ENCODE measurements at regions not wholly inside any gene's neighbourhood (a gene's known extent, or its start where the extent isn't known, plus 50 kb on each side); places are given as distances from the start of the nearest gene placed in this dataset.
"Not testable (repeated sequence)": the region's sequence is repeated elsewhere in the genome, so short reads cannot be mapped to it uniquely, and the experiment has no call there.

DNA sequence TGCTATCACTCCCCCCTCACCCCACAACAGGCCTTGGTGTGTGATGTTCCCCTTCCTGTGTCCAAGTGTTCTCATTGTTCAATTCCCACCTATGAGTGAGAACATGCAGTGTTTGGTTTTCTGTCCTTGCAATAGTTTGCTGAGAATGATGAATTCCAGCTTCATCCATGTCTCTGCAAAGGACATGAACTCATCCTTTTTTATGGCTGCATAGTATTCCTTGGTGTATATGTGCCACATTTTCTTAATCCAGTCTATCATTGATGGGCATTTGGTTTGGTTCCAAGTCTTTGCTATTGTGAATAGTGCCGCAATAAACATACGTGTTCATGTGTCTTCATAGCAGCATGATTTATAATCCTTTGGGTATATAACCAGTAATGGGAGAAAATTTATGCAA lies 106.0 kb upstream of the ESX1 start:
- not testable (repeated sequence) for ATAC-seq (replicated peaks; ENCODE audit: extremely low read depth, poor library complexity, severe bottlenecking); H3K4me3 Mint-ChIP-seq; H3K36me3 Mint-ChIP-seq (ENCODE audit: insufficient read depth); DNase-seq (ENCODE audit: low spot score in 2 of 2); H3K4me1 Mint-ChIP-seq; H3K27me3 Mint-ChIP-seq; H3K27ac Mint-ChIP-seq (ENCODE audit: low read depth); H3K9me3 Mint-ChIP-seq

DNA sequence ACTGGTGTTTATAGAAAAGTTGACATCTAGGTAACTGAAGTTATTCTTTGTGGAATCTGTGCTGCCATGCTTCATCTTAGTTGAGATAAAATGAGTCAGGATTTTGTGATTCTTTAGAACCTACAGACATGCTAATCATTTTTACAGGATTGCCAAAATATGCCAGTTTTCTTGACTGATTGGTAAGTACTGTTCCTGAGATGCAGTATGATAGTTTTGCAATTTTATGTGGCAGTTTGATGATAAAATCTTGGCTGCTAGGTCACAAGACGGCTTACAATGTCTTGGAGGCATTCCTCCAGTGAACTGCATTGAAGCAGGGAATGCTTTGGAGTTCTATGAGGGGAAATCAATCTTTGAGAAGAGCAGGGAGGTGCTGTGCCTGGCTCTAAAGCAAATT lies 104.4 kb upstream of the ESX1 start:
- no peak for DNase-seq (ENCODE audit: low spot score in 2 of 2)
- Mint-ChIP-seq H3K9me3 (no peaks in the 10 kb centered on the region), H3K27ac (ENCODE audit: low read depth) (no peak overlapping the region), H3K4me3 (no peak overlapping the region), H3K36me3 (ENCODE audit: insufficient read depth) (no peaks in the 10 kb centered on the region), H3K4me1 (no peaks in the 10 kb centered on the region), H3K27me3 (peaks cover 7% of the 10 kb centered on the region)
- ATAC-seq (replicated peaks; ENCODE audit: extremely low read depth, poor library complexity, severe bottlenecking) = no peak

DNA sequence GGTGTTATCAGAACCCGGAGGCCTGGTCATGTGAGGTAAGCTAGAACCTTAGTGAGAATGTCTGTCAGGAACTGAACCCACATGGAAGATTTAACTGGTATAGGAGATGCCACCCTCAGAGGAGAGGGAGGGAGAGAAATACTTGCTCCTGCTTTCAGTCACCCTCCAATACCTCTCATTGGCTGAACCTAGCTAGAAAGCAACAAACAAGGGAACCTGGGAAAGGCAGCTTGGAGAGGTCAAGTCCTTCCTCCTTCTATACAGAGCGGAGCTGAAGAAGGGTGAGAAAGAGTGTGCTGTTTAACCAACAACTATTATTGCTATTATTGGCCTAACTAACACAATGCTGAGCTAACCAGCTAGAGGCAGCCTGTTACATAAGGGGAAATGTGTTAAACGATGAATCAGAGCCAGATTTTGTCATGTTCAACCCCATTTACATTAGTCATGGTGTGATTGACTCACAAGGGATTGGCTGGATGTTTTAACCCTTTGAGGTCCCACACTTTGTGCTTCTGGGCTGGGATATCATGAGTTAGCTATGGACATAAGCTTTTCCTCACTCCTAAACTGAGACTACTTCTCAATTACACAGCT lies 96.5 kb upstream of the ESX1 start:
- Mint-ChIP-seq H3K4me3 (no peak overlapping the region), H3K4me1 (no peaks in the 10 kb centered on the region), H3K36me3 (ENCODE audit: insufficient read depth) (no peaks in the 10 kb centered on the region), H3K27ac (ENCODE audit: low read depth) (no peak overlapping the region), H3K9me3 (no peaks in the 10 kb centered on the region), H3K27me3 (peaks cover 8% of the 10 kb centered on the region)
- DNase-seq (ENCODE audit: low spot score in 2 of 2) (no peak), ATAC-seq (replicated peaks; ENCODE audit: extremely low read depth, poor library complexity, severe bottlenecking) (no peak)

- peaks cover 8% of the 10 kb centered on the region for H3K27me3 Mint-ChIP-seq
- peaks cover 4% of the 10 kb centered on the region for H3K4me1 Mint-ChIP-seq
- H3K9me3 Mint-ChIP-seq = no peaks in the 10 kb centered on the region
- no peak overlapping the region for H3K27ac Mint-ChIP-seq (ENCODE audit: low read depth)
- ATAC-seq (replicated peaks; ENCODE audit: extremely low read depth, poor library complexity, severe bottlenecking) (no peak), DNase-seq (ENCODE audit: low spot score in 2 of 2) (no peak)
- H3K36me3 Mint-ChIP-seq (ENCODE audit: insufficient read depth) = no peaks in the 10 kb centered on the region
- no peak overlapping the region for H3K4me3 Mint-ChIP-seq
Observed at GRCh38 chrX:104347860-104348259, 93.1 kb upstream of the ESX1 start.

DNA sequence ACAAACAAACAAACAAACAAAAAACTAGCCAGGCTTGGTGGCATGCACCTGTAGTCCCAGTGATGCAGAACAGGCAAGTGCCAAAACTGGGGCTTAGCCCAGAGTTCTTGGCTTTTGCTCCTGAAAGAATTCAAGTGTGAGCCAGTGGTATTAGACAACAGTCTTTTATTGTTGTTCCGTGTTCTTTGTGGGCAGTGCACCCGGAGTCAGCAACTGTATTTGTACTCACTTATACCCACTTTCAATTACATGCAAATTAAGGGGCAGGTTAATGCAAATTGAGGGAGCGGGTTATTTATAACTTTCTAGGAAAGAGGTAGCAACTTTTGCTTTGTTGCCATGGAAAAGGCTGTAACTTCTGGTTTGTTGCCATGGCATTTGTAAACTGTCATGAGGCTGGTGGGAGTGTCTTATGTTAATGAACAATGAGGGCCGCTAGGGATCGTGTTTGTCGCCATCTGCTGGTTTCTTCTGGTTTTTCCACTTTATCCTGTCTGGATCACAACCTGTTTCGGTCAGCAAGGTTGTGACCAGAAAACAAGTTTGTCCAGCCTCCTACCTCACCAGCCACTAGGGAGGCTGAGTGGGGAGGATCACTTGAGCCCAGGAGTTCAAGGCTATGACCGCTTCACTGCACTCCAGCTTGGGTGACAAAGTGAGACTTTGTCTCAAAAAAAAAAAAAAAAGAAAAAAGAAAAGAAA lies 88.8 kb upstream of the ESX1 start:
- Mint-ChIP-seq H3K27me3 (no peaks in the 10 kb centered on the region), H3K9me3 (no peaks in the 10 kb centered on the region), H3K36me3 (ENCODE audit: insufficient read depth) (no peaks in the 10 kb centered on the region), H3K27ac (ENCODE audit: low read depth) (no peak overlapping the region), H3K4me1 (peaks cover 4% of the 10 kb centered on the region), H3K4me3 (no peak overlapping the region)
- DNase-seq (ENCODE audit: low spot score in 2 of 2) = peak in 1 of 2 donors; percentile 13
- no peak for ATAC-seq (replicated peaks; ENCODE audit: extremely low read depth, poor library complexity, severe bottlenecking)

DNA sequence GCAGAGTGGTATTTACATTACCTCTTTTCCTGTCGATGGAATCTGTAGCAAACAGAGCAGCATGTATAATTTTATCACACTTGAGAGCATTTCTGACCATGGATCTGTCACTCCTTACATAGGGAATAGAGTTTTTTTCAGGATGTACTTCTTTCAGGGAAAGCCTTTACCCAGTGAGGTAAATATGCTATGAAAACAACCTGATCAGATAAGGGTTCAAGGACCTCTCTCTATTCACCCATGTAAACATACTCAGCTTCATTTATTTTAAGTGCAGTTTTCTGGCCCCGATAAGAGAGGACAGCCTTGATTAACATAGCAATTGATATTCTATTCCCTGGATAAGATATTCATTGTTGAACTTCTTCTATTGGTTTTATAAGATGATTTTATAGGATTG lies 87.3 kb upstream of the ESX1 start:
- Mint-ChIP-seq H3K4me1 (peaks cover 4% of the 10 kb centered on the region), H3K27me3 (no peaks in the 10 kb centered on the region), H3K27ac (ENCODE audit: low read depth) (no peak overlapping the region), H3K4me3 (no peak overlapping the region), H3K9me3 (no peaks in the 10 kb centered on the region), H3K36me3 (ENCODE audit: insufficient read depth) (no peaks in the 10 kb centered on the region)
- ATAC-seq (replicated peaks; ENCODE audit: extremely low read depth, poor library complexity, severe bottlenecking) = no peak
- no peak for DNase-seq (ENCODE audit: low spot score in 2 of 2)

- Mint-ChIP-seq H3K4me1 (no peaks in the 10 kb centered on the region), H3K27me3 (no peaks in the 10 kb centered on the region), H3K4me3 (no peak overlapping the region), H3K36me3 (ENCODE audit: insufficient read depth) (no peaks in the 10 kb centered on the region), H3K9me3 (no peaks in the 10 kb centered on the region), H3K27ac (ENCODE audit: low read depth) (no peak overlapping the region)
- no peak for ATAC-seq (replicated peaks; ENCODE audit: extremely low read depth, poor library complexity, severe bottlenecking)
- no peak for DNase-seq (ENCODE audit: low spot score in 2 of 2)
Observed at GRCh38 chrX:104335756-104336155, 81.0 kb upstream of the ESX1 start.

DNA sequence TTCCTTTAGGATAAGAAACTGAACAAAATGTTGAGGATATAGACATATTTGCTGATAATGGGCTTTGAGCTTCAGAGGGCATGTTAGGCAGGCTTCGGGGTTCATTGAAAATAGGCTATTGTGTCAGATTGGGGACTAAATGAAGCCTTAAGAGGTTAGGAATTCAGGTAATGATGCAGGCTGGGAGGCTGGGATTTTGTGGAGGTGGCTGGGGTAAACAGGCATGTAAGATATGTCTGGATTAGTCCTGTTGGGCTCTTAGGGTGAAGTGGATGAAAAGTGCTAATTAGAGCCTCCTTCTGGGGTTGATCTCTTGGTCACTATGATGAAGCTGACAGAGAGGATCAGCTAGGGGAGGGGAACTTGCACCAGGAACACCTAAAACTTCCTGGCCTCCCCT lies 80.2 kb upstream of the ESX1 start:
- no peak for ATAC-seq (replicated peaks; ENCODE audit: extremely low read depth, poor library complexity, severe bottlenecking)
- H3K27ac Mint-ChIP-seq (ENCODE audit: low read depth) = no peak overlapping the region
- H3K9me3 Mint-ChIP-seq = no peaks in the 10 kb centered on the region
- H3K36me3 Mint-ChIP-seq (ENCODE audit: insufficient read depth) = no peaks in the 10 kb centered on the region
- no peak overlapping the region for H3K4me3 Mint-ChIP-seq
- DNase-seq (ENCODE audit: low spot score in 2 of 2) = no peak
- H3K4me1 Mint-ChIP-seq = no peaks in the 10 kb centered on the region
- H3K27me3 Mint-ChIP-seq = no peaks in the 10 kb centered on the region

DNA sequence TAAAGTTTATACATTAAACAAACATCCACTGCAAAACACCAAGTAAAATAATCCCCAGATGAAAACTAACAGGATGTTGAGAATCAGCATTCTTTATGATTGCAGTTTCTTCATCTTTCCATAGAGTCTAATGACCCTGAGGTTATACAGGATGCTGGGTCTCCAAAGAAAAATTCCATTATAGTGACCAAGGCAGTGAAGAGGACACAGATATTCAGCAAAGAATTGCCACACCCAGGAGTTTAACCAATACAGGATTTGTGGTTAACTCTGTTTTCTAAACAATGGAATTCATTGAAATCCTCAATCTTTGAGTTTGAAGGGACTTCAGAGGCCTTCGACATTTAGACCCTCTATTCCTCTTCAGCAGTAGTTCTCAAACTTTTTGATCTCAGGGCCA lies 76.2 kb upstream of the ESX1 start:
- Mint-ChIP-seq H3K27me3 (no peaks in the 10 kb centered on the region), H3K4me3 (no peak overlapping the region), H3K9me3 (no peaks in the 10 kb centered on the region), H3K36me3 (ENCODE audit: insufficient read depth) (no peaks in the 10 kb centered on the region), H3K27ac (ENCODE audit: low read depth) (no peak overlapping the region), H3K4me1 (no peaks in the 10 kb centered on the region)
- DNase-seq (ENCODE audit: low spot score in 2 of 2) = no peak
- no peak for ATAC-seq (replicated peaks; ENCODE audit: extremely low read depth, poor library complexity, severe bottlenecking)

DNA sequence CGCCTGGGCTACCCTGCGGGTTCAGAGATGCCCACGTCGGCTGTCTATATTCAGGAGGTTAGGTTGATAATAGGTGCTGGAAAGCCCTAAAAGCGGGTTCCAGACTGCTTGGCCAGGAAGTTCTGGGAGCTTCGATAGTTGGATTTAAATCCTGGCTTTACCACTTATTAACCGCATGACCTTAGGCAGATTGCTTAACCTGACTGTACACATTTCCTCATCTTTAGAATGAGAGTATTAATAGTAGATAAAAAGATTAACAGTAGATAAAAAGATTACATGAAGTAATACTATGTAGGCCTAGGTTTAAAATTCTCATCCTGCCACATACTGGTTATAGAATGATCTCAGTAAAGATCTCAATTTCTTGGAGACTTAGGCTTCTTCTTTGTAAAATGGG lies 75.0 kb upstream of the ESX1 start:
- DNase-seq (ENCODE audit: low spot score in 2 of 2) (no peak), ATAC-seq (replicated peaks; ENCODE audit: extremely low read depth, poor library complexity, severe bottlenecking) (no peak)
- no peak overlapping the region for H3K27ac Mint-ChIP-seq (ENCODE audit: low read depth)
- no peak overlapping the region for H3K4me3 Mint-ChIP-seq
- no peaks in the 10 kb centered on the region for H3K9me3 Mint-ChIP-seq
- H3K36me3 Mint-ChIP-seq (ENCODE audit: insufficient read depth) = no peaks in the 10 kb centered on the region
- H3K4me1 Mint-ChIP-seq = no peaks in the 10 kb centered on the region
- no peaks in the 10 kb centered on the region for H3K27me3 Mint-ChIP-seq

- Mint-ChIP-seq H3K4me3 (no peak overlapping the region), H3K9me3 (no peaks in the 10 kb centered on the region), H3K4me1 (no peaks in the 10 kb centered on the region), H3K36me3 (ENCODE audit: insufficient read depth) (no peaks in the 10 kb centered on the region), H3K27me3 (no peaks in the 10 kb centered on the region), H3K27ac (ENCODE audit: low read depth) (no peak overlapping the region)
- DNase-seq (ENCODE audit: low spot score in 2 of 2) (no peak), ATAC-seq (replicated peaks; ENCODE audit: extremely low read depth, poor library complexity, severe bottlenecking) (no peak)
Observed at GRCh38 chrX:104325213-104325585, 70.5 kb upstream of the ESX1 start.

GRCh38 chrX:104324461-104325212 lies 69.9 kb upstream of the ESX1 start:
- H3K36me3 Mint-ChIP-seq (ENCODE audit: insufficient read depth) = no peaks in the 10 kb centered on the region
- no peaks in the 10 kb centered on the region for H3K27me3 Mint-ChIP-seq
- DNase-seq (ENCODE audit: low spot score in 2 of 2) = no peak

GRCh38 chrX:104319346-104319745 lies 64.6 kb upstream of the ESX1 start:
- ATAC-seq (replicated peaks; ENCODE audit: extremely low read depth, poor library complexity, severe bottlenecking) = no peak
- Mint-ChIP-seq H3K36me3 (ENCODE audit: insufficient read depth) (no peaks in the 10 kb centered on the region), H3K27me3 (peaks cover 11% of the 10 kb centered on the region), H3K4me3 (no peak overlapping the region), H3K27ac (ENCODE audit: low read depth) (no peak overlapping the region), H3K9me3 (no peaks in the 10 kb centered on the region), H3K4me1 (no peaks in the 10 kb centered on the region)
- DNase-seq (ENCODE audit: low spot score in 2 of 2) = no peak

More at GRCh38 chrX:104324461-104325212, 69.9 kb upstream of the ESX1 start:
- no peak overlapping the region for H3K4me3 Mint-ChIP-seq
- no peaks in the 10 kb centered on the region for H3K9me3 Mint-ChIP-seq
- no peak for ATAC-seq (replicated peaks; ENCODE audit: extremely low read depth, poor library complexity, severe bottlenecking)
- no peaks in the 10 kb centered on the region for H3K4me1 Mint-ChIP-seq
- H3K27ac Mint-ChIP-seq (ENCODE audit: low read depth) = no peak overlapping the region

Measured in central memory CD8-positive, alpha-beta T cell (primary cell).